GM21576 (cell line): ENCODE measurements at regions not wholly inside any gene's neighbourhood (a gene's known extent, or its start where the extent isn't known, plus 50 kb on each side); places are given as distances from the start of the nearest gene placed in this dataset.

Experiments used
- ATAC-seq: cut with Tn5 transposase; IDR thresholded peaks from one replicate; pipeline ENCODE4 v1.9.1; 2021; ENCODE audit warnings: mild to moderate bottlenecking, moderate library complexity; ENCODE audit not compliant: unreplicated experiment

GRCh38 chr2:71800851-71801250, 346.8 kb downstream of the CYP26B1 start:
- ATAC-seq: no peak

GRCh38 chr2:71800106-71800809, 346.9 kb downstream of the DYSF start:
- ATAC-seq: no peak

- ATAC-seq: no peak
Measured at GRCh38 chr2:71799013-71799575, 345.7 kb downstream of the DYSF start.

- no peak for ATAC-seq
Measured at GRCh38 chr2:71798266-71799012, 345.1 kb downstream of the DYSF start.

GRCh38 chr2:71797035-71797810, 343.9 kb downstream of the DYSF start:
- no peak for ATAC-seq

GRCh38 chr2:71796174-71796593, 342.8 kb downstream of the DYSF start:
- ATAC-seq: no peak

- no peak for ATAC-seq
Measured at GRCh38 chr2:71795486-71795885, 342.1 kb downstream of the DYSF start.

GRCh38 chr2:71794611-71795010, 341.2 kb downstream of the DYSF start:
- ATAC-seq: no peak

- no peak for ATAC-seq
Measured at GRCh38 chr2:71793926-71794325, 340.6 kb downstream of the DYSF start.

GRCh38 chr2:71792926-71793761, 339.8 kb downstream of the DYSF start:
- ATAC-seq: no peak

GRCh38 chr2:71791501-71792135, 338.3 kb downstream of the DYSF start:
- no peak for ATAC-seq

GRCh38 chr2:71791061-71791450, 337.7 kb downstream of the DYSF start:
- no peak for ATAC-seq

GRCh38 chr2:71790226-71791060, 337.1 kb downstream of the DYSF start:
- ATAC-seq: no peak

GRCh38 chr2:71789556-71790204, 336.3 kb downstream of the DYSF start:
- ATAC-seq: no peak

- no peak for ATAC-seq
Measured at GRCh38 chr2:71788601-71789240, 335.4 kb downstream of the DYSF start.

GRCh38 chr2:71788186-71788525, 334.8 kb downstream of the DYSF start:
- no peak for ATAC-seq

- ATAC-seq: no peak
Measured at GRCh38 chr2:71787476-71788185, 334.3 kb downstream of the DYSF start.

GRCh38 chr2:71787108-71787415, 333.7 kb downstream of the DYSF start:
- ATAC-seq: no peak
